NCI-H1092 (cell line): ENCODE measurements at regions not wholly inside any gene's neighbourhood (a gene's known extent, or its start where the extent isn't known, plus 50 kb on each side); places are given as distances from the start of the nearest gene placed in this dataset.

ENCODE experiments used
- DNase-seq: peaks from one replicate; lab custom pipeline; 2025; lab: John Stamatoyannopoulos, UW

GRCh38 chr3:189557824-189558223 is 73.4 kb upstream of the TP63 start:
- no peak for DNase-seq

DNA sequence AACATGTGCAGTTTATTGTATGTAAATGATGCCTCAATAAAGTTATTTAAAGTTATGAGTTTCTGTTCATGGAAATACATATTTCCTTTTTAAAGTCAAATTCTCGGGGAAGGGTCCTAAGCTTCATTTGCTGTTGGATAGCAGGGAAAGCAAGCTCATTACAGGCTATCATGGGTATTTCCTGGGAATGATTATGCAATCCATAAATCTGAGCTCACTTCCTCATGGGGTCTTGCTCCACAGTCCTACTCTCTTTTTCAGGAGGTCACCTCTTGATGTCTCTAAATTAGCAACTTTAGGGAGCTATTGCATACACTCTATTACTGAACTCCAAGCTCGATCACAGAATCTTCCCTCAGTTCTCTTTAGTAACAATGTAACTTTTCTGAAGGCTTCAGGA is 69.9 kb upstream of the TP63 start:
- no peak for DNase-seq

DNA sequence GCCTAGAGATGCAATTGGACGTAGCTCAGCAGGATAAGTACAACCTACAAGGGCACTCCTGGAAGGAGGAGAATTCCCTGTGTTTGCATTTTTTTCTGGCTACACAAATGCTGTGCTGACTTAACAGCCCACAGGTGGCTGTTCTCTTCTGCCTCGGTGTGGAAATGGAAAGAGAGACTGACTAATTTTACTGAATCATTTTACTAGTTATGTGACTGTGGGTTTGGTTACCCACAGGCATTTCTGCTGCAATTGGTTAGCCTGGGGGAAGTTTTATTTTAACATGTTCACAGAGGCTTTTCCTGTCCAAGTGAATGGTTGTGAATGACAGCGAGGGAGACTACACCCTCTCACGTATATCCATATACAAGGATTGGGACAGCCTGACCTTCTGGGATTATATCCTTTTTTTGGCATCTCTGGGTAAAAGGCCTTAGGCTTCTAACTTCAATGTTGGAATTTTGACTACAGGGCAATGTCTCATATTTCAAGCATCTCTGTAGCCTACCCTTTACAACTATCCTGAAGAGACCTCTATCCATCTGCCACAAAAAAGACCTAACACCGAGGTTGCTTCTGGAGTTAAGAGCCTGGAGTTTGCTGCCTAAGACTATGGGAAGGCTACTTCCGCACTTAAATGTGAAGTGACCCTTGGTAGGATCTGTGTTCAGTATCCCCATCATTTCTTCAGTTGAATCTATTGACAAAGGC is 67.2 kb upstream of the TP63 start:
- DNase-seq: no peak

DNA sequence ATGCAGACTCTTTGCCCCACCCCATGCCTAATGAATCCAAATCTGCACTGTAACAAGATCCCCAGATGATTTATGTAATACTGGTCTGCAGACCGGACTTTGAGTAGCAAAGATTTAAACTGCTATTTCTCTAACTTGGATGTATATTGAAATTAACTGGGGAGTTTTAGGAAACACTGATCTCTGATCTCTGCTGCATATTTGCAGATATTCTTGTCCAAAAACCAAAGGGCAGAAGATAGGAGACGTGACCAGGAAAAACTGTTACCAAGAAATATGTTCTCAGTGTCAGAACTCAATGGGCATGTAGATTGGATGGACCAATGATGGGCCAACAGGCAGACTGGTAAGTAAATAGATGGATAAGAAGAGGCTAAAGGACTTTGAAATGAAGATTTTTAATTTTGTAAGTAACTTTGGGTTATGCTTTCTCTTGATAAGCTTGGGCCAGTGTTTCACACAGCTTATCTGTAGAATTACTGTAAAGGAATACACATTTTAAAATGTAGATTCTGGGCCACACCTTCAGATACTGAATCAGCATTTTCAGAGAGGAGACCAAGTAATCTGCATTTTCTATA is 64.5 kb upstream of the TP63 start:
- no peak for DNase-seq

DNA sequence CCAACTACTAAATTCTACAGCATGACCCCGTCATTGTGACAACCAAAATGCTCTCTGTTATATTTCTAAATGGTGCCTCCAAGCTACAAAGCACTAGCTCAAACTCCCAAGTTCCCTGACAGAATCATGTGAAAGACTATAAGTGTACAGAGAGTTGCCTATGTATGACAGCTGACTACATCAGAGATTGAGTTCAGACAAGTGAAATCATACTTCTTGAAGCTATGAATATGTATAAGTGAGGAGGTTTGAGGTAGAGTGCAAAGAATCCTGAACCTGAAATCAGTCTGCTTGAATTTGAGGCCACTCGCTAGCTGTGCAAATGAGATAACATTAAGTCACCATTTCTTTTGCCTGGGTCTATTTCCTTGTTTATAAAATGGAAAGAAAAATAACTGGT is 63.9 kb upstream of the TP63 start:
- no peak for DNase-seq

- no peak for DNase-seq
These were observed 63.3 kb upstream of the TP63 start for GRCh38 chr3:189567766-189568420.

GRCh38 chr3:189568961-189569360 is 62.2 kb upstream of the TP63 start:
- no peak for DNase-seq

DNA sequence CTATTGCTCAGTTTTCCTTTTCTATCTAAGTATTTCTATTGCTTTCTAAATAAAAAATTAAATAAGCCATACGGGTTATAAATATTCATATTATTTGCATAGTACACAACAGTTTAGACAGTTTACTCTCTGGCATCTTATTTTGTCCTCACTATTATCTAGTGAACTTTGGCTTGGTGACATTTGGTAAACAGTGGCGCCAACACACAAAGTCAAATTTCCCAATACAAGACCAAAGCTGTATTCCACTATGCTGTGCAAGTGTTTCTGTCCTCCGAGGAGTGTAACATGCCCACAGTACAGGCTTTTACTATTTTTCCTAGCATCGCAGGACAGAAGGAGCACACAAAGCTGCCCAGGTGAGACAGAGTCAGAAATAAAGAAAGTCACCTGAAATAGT is 61.7 kb upstream of the TP63 start:
- no peak for DNase-seq

DNA sequence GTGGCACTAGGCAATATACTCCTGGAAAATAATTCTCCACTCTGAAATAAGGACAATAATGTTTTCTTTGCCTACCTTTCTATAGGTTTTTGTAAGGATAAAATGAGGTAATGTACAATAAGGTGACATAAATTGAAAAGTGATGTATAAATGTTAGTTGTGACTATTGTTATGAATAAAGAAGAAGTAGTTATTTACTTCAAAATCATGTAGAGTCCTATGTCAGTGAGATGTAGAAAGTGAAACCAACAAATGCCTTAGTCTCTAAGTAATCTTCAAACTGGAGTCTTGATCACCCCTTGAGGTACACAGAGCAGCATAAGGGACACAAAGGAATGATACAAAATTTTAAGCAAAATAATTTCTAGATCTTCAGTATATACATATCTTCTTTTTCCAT is 60.3 kb upstream of the TP63 start:
- DNase-seq: no peak

GRCh38 chr3:189572249-189572648 is 58.9 kb upstream of the TP63 start:
- no peak for DNase-seq

DNA sequence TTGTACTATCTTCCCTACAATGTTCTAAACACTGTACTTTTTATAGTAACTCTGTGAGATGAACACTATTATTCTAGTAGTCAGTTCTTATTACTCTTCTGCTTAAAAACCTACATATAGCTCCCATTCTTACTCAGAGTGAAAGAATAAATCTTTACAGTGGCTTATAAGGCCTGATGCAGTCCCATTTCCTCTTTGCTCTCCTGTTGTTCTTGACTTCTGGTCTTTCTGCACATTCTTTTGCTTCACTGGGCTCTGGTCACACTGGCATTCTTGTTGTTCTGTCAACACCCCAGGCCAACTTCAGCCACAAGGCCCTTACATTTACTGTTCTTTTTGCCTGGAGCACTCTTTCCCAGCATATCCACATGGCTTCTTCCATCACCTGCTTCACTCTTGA is 58.2 kb upstream of the TP63 start:
- DNase-seq: no peak

- DNase-seq: no peak
These were observed 54.7 kb upstream of the TP63 start for GRCh38 chr3:189576486-189576885.

- no peak for DNase-seq
These were observed 53.9 kb upstream of the TP63 start for GRCh38 chr3:189577050-189577951.

DNA sequence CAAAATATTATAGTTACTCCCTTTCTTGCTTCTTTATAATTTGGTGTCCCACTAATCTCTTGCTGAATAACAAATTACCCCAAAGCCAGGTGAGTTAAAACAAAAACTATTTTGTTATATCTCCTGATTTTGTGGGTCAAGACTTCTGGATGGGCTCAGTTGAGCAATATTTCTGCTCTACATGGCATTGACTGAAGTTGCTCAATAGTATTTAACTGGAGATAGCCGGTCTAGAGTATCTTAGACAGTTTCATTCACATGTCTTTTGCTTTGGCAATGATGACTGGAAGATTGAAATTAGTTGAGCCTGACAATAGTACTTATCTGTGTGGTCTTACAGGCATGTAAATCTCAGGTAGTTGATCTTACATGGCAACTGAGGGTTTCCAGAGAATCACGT is 51.0 kb upstream of the TP63 start:
- DNase-seq: no peak
